ENCODE measurements at regions not wholly inside any gene's neighbourhood (a gene's known extent, or its start where the extent isn't known, plus 50 kb on each side); places are given as distances from the start of the nearest gene placed in this dataset.

DNA sequence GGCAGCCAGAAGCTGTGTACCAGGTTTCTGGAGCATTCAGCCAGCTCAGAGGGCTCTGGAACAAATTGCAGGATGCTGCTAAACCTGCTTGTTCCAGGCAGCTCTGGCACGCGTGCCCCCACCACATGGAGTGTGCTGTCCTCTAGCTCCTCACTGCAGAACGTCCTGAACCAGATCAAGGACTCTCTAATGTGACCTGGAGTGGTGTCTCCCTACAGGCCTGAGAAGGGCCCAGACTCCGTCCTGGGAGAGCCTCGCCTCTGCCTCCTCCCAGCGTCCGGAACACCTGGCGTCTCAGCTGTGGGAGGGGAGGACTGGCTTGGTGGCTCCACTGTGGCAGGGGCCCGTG, 115.6 kb upstream of the GPC1 start:
- Histone ChIP-seq H3K9ac (ENCODE audit: low read depth, low read length) (no peak overlapping the region), H3K4me1 (ENCODE audit: insufficient read depth, low read length) (peaks cover 5% of the 10 kb centered on the region; the same call in 1 of the 2 replicates), H3K9me3 (ENCODE audit: control insufficient read depth, insufficient read depth, low read length) (no peaks in the 10 kb centered on the region), H3K36me3 (ENCODE audit: insufficient read depth, low read length) (no peaks in the 10 kb centered on the region)

DNA sequence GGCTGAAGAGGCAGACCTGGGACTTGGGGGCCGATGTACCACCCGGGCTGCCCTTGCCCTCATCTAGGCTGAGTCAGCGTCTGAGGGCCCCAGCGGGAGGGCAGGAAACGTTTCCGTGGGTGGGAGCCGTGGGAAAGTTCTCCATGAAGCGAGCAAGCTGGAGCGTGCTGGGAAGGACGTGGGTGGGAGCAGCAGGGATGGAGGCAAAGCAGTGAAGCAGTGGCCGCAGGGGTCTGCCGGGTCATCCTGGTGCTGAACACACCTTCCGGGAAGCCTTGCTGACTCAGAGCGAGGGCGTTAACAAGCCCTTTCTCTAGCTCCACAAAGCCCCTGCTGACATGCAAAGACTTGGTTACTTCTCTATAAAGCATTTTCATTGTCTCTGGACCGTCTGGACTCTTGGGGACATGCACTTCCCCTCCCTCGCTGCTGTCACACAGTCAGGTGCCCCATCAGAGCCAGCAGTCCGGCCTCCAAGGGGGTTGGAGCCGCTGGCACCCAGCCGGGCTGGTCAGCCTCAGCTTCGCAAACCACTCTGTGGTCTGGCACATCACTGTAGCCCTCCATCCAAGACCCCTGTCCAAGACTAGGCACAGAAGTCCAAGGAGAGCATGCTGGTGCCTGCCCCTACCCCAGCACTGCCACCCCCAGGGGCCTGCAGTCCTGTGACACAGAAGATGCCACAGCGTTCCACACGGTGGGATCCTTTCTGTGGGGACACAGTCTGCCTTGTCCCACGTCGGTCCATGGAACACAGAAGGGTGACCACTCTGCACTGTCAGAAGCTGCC, 115.1 kb upstream of the GPC1 start:
- H3K9ac ChIP-seq (ENCODE audit: low read depth, low read length) = no peak overlapping the region
- H3K36me3 ChIP-seq (ENCODE audit: insufficient read depth, low read length) = no peaks in the 10 kb centered on the region
- H3K9me3 ChIP-seq (ENCODE audit: control insufficient read depth, insufficient read depth, low read length) = no peaks in the 10 kb centered on the region
- peaks cover 5% of the 10 kb centered on the region; the same call in 1 of the 2 replicates for H3K4me1 ChIP-seq (ENCODE audit: insufficient read depth, low read length)

- H3K9me3 ChIP-seq (ENCODE audit: control insufficient read depth, insufficient read depth, low read length) = no peaks in the 10 kb centered on the region
- H3K9ac ChIP-seq (ENCODE audit: low read depth, low read length) = no peak overlapping the region
- no peaks in the 10 kb centered on the region for H3K36me3 ChIP-seq (ENCODE audit: insufficient read depth, low read length)
- H3K4me1 ChIP-seq (ENCODE audit: insufficient read depth, low read length) = peaks cover 5% of the 10 kb centered on the region; the same call in 1 of the 2 replicates
Observed at GRCh38 chr2:240322231-240322955, 113.1 kb upstream of the GPC1 start.

- no peak overlapping the region for H3K9ac ChIP-seq (ENCODE audit: low read depth, low read length)
- no peaks in the 10 kb centered on the region for H3K36me3 ChIP-seq (ENCODE audit: insufficient read depth, low read length)
- no peaks in the 10 kb centered on the region for H3K9me3 ChIP-seq (ENCODE audit: control insufficient read depth, insufficient read depth, low read length)
- H3K4me1 ChIP-seq (ENCODE audit: insufficient read depth, low read length) = peaks cover 5% of the 10 kb centered on the region; the same call in 1 of the 2 replicates
Observed at GRCh38 chr2:240322991-240323390, 112.5 kb upstream of the GPC1 start.

DNA sequence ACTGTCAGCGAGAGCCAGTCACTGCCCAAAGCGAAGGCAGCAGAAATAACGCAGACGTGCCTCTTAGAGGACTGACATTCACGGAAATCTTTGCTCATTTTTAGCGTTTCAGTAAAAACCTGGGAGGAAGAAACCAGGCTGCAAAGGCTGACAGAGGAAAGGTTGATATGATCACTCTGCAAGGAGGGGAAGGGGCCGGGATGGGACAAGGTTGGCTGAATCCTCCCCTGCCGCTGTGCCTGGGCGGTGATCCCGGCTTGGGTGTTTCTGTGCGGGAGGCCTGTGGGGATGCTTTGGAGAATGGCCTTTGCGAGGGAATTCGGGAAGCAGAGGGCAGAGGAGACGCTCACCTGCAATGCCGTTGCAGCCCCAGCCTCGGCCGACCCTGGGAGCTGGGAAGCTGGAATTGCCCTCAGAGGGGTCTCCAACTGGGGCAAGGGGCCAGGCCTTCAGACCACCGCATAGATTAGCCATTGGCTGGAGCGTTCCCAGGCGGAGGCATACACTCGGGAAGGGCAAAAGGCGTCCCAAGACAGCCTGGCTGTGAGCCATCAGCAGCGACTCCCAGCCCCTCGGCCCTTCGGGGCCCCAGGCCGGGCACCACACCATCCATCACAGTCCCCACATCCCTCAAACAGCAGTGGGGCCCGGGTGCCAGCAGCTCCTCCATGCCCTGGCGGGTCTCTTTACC, 111.7 kb upstream of the GPC1 start:
- no peaks in the 10 kb centered on the region for H3K9me3 ChIP-seq (ENCODE audit: control insufficient read depth, insufficient read depth, low read length)
- no peak overlapping the region for H3K9ac ChIP-seq (ENCODE audit: low read depth, low read length)
- H3K36me3 ChIP-seq (ENCODE audit: insufficient read depth, low read length) = no peaks in the 10 kb centered on the region
- H3K4me1 ChIP-seq (ENCODE audit: insufficient read depth, low read length) = peaks cover 5% of the 10 kb centered on the region; the same call in 1 of the 2 replicates

GRCh38 chr2:240324312-240325015, 111.0 kb upstream of the GPC1 start:
- Histone ChIP-seq H3K9me3 (ENCODE audit: control insufficient read depth, insufficient read depth, low read length) (no peaks in the 10 kb centered on the region), H3K4me1 (ENCODE audit: insufficient read depth, low read length) (peaks cover 5% of the 10 kb centered on the region; the same call in 1 of the 2 replicates), H3K36me3 (ENCODE audit: insufficient read depth, low read length) (no peaks in the 10 kb centered on the region), H3K9ac (ENCODE audit: low read depth, low read length) (no peak overlapping the region)

- Histone ChIP-seq H3K9me3 (ENCODE audit: control insufficient read depth, insufficient read depth, low read length) (no peaks in the 10 kb centered on the region; the same call in 1 of the 2 replicates), H3K4me1 (ENCODE audit: insufficient read depth, low read length) (peaks cover 5% of the 10 kb centered on the region; the same call in 1 of the 2 replicates), H3K9ac (ENCODE audit: low read depth, low read length) (no peak overlapping the region), H3K36me3 (ENCODE audit: insufficient read depth, low read length) (no peaks in the 10 kb centered on the region)
Observed at GRCh38 chr2:240325016-240326007, 110.2 kb upstream of the GPC1 start.

DNA sequence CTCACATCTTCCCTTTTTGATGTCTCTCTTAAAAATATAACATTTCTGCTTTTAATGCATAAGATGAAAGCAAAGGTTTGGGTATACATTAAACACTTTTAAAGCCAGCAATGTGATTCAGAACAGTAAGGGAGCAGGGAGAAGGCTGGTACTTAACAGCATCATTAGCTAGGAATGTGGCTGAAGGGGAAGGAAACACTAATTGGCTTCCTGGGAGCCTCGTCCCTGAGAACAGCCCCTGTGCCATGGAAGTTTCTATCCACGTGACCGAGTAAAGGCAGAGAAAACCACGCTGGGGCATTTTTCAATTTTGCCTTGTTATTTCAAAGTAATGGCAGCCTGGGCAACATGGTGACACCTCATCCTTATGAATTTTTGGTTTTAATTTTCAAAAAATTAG, 109.2 kb upstream of the GPC1 start:
- H3K4me1 ChIP-seq (ENCODE audit: insufficient read depth, low read length) = no peaks in the 10 kb centered on the region; the same call in 1 of the 2 replicates

DNA sequence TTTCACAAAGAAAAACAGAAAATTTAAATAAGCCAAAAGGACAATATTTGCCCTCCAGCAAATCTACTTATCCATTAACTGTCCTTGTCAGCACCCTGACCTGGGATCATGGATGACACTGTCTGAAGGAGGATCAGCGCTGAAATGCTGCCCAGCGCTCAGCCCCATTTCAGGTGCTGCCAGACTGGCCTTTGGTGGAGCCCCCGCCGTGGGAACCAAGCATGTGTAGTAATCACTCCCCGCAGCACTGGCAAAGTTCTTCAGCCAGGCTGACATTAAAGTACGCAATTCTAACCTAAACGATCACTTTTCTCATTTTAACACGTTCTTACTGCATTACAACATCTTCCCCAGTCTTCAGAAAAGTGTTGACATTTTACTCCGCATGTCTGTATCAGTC, 108.6 kb upstream of the GPC1 start:
- Histone ChIP-seq H3K9me3 (ENCODE audit: control insufficient read depth, insufficient read depth, low read length) (peaks cover 4% of the 10 kb centered on the region; the same call in 1 of the 2 replicates), H3K9ac (ENCODE audit: low read depth, low read length) (no peak overlapping the region), H3K4me1 (ENCODE audit: insufficient read depth, low read length) (no peaks in the 10 kb centered on the region; the same call in 1 of the 2 replicates), H3K36me3 (ENCODE audit: insufficient read depth, low read length) (no peaks in the 10 kb centered on the region)

More for the DNA sequence above, 109.2 kb upstream of the GPC1 start:
- peaks cover 1% of the 10 kb centered on the region; the same call in 1 of the 2 replicates for H3K9me3 ChIP-seq (ENCODE audit: control insufficient read depth, insufficient read depth, low read length)
- no peak overlapping the region for H3K9ac ChIP-seq (ENCODE audit: low read depth, low read length)
- H3K36me3 ChIP-seq (ENCODE audit: insufficient read depth, low read length) = no peaks in the 10 kb centered on the region

GRCh38 chr2:240327566-240327965, 107.9 kb upstream of the GPC1 start:
- Histone ChIP-seq H3K36me3 (ENCODE audit: insufficient read depth, low read length) (no peaks in the 10 kb centered on the region), H3K4me1 (ENCODE audit: insufficient read depth, low read length) (no peaks in the 10 kb centered on the region; the same call in 1 of the 2 replicates), H3K9ac (ENCODE audit: low read depth, low read length) (no peak overlapping the region), H3K9me3 (ENCODE audit: control insufficient read depth, insufficient read depth, low read length) (peaks cover 4% of the 10 kb centered on the region; the same call in 1 of the 2 replicates)

- H3K9ac ChIP-seq (ENCODE audit: low read depth, low read length) = no peak overlapping the region
- peaks cover 4% of the 10 kb centered on the region; the same call in 1 of the 2 replicates for H3K9me3 ChIP-seq (ENCODE audit: control insufficient read depth, insufficient read depth, low read length)
- no peaks in the 10 kb centered on the region; the same call in 1 of the 2 replicates for H3K4me1 ChIP-seq (ENCODE audit: insufficient read depth, low read length)
- no peaks in the 10 kb centered on the region for H3K36me3 ChIP-seq (ENCODE audit: insufficient read depth, low read length)
Observed at GRCh38 chr2:240328526-240328925, 106.9 kb upstream of the GPC1 start.

GRCh38 chr2:240329116-240329665, 106.3 kb upstream of the GPC1 start:
- Histone ChIP-seq H3K4me1 (ENCODE audit: insufficient read depth, low read length) (no peaks in the 10 kb centered on the region; the same call in 1 of the 2 replicates), H3K9me3 (ENCODE audit: control insufficient read depth, insufficient read depth, low read length) (peaks cover 4% of the 10 kb centered on the region; the same call in 1 of the 2 replicates), H3K36me3 (ENCODE audit: insufficient read depth, low read length) (no peaks in the 10 kb centered on the region), H3K9ac (ENCODE audit: low read depth, low read length) (no peak overlapping the region)

GRCh38 chr2:240329778-240330177, 105.7 kb upstream of the GPC1 start:
- peaks cover 4% of the 10 kb centered on the region; the same call in 1 of the 2 replicates for H3K9me3 ChIP-seq (ENCODE audit: control insufficient read depth, insufficient read depth, low read length)
- no peaks in the 10 kb centered on the region for H3K36me3 ChIP-seq (ENCODE audit: insufficient read depth, low read length)
- H3K4me1 ChIP-seq (ENCODE audit: insufficient read depth, low read length) = no peaks in the 10 kb centered on the region; the same call in 1 of the 2 replicates
- H3K9ac ChIP-seq (ENCODE audit: low read depth, low read length) = no peak overlapping the region

Data from ES-I3 (cell line).